ENCODE measurements at regions not wholly inside any gene's neighbourhood (a gene's known extent, or its start where the extent isn't known, plus 50 kb on each side); places are given as distances from the start of the nearest gene placed in this dataset.

GRCh38 chr5:167770461-167770860 lies 521.0 kb upstream of the WWC1 start (continued):
- TF ChIP-seq, protein P1, sequence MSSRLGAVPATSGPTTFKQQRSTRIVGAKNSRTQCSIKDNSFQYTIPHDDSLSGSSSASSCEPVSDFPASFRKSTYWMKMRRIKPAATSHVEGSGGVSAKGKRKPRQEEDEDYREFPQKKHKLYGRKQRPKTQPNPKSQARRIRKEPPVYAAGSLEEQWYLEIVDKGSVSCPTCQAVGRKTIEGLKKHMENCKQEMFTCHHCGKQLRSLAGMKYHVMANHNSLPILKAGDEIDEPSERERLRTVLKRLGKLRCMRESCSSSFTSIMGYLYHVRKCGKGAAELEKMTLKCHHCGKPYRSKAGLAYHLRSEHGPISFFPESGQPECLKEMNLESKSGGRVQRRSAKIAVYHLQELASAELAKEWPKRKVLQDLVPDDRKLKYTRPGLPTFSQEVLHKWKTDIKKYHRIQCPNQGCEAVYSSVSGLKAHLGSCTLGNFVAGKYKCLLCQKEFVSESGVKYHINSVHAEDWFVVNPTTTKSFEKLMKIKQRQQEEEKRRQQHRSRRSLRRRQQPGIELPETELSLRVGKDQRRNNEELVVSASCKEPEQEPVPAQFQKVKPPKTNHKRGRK (CRISPR knock-in tag; IDR thresholded peaks at IDR 0.05; ENCODE audit: borderline replicate concordance), result no peak
- no peak for TF ChIP-seq MLX (CRISPR knock-in tag; IDR thresholded peaks at IDR 0.05)
- no peak for TF ChIP-seq ZNF121 (CRISPR knock-in tag; IDR thresholded peaks at IDR 0.05)
- TF ChIP-seq USF2 (CRISPR knock-in tag; IDR thresholded peaks at IDR 0.05), result no peak
- TF ChIP-seq EMX1 (CRISPR knock-in tag; IDR thresholded peaks at IDR 0.05), result no peak
- TF ChIP-seq HMGA2 (CRISPR knock-in tag; IDR thresholded peaks at IDR 0.05), result no peak
- TF ChIP-seq ZNF317 (CRISPR knock-in tag; IDR thresholded peaks at IDR 0.05; ENCODE audit: borderline replicate concordance, low read depth), result no peak
- no peak for TF ChIP-seq GTF2I (CRISPR knock-in tag; conservative IDR thresholded peaks at IDR 0.05)
- TF ChIP-seq AR (CRISPR knock-in tag; IDR thresholded peaks at IDR 0.05), result no peak
- no peak for TF ChIP-seq NFATC4 (CRISPR knock-in tag; IDR thresholded peaks at IDR 0.05)

GRCh38 chr5:167771571-167771970 lies 519.9 kb upstream of the WWC1 start:
- Mint-ChIP-seq H3K27ac (no peak overlapping the region), H3K4me1 (peaks cover 12% of the 10 kb centered on the region), H3K36me3 (peaks cover 4% of the 10 kb centered on the region; the same call in 1 of the 2 replicates), H3K9me3 (peaks cover 16% of the 10 kb centered on the region), H3K4me3 (no peak overlapping the region), H3K27me3 (ENCODE audit: low read depth) (no peaks in the 10 kb centered on the region)
- POLR2A ChIA-PET, result interaction anchor here (0.7 kb wide), 1 partner anchor 198 kb away, joined by 3 read pairs; no protein-coding TSS in a partner anchor
- DNase-seq (ENCODE audit: low spot score), result no peak
- CTCF ChIA-PET, result no interaction called here
- no peak for ATAC-seq
- TF ChIP-seq AFF4 (CRISPR knock-in tag; IDR thresholded peaks at IDR 0.05; ENCODE audit: borderline replicate concordance) (no peak), USF1 (CRISPR knock-in tag; IDR thresholded peaks at IDR 0.05) (no peak), ELF4 (CRISPR knock-in tag; IDR thresholded peaks at IDR 0.05; ENCODE audit: low read depth) (no peak), ZMAT4 (CRISPR knock-in tag; IDR thresholded peaks at IDR 0.05) (no peak), SMAD3 (CRISPR knock-in tag; IDR thresholded peaks at IDR 0.05; ENCODE audit: borderline replicate concordance) (no peak), NR1H2 (CRISPR knock-in tag; IDR thresholded peaks at IDR 0.05) (no peak), FOXP1 (CRISPR knock-in tag; IDR thresholded peaks at IDR 0.05; ENCODE audit: borderline replicate concordance) (no peak), PRDM15 (CRISPR knock-in tag; IDR thresholded peaks at IDR 0.05) (no peak), ZNF671 (CRISPR knock-in tag; IDR thresholded peaks at IDR 0.05) (no peak)
- TF ChIP-seq, protein P2, sequence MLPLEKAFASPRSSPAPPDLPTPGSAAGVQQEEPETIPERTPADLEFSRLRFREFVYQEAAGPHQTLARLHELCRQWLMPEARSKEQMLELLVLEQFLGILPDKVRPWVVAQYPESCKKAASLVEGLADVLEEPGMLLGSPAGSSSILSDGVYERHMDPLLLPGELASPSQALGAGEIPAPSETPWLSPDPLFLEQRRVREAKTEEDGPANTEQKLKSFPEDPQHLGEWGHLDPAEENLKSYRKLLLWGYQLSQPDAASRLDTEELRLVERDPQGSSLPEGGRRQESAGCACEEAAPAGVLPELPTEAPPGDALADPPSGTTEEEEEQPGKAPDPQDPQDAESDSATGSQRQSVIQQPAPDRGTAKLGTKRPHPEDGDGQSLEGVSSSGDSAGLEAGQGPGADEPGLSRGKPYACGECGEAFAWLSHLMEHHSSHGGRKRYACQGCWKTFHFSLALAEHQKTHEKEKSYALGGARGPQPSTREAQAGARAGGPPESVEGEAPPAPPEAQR (CRISPR knock-in tag; IDR thresholded peaks at IDR 0.05), result no peak
